GM23338 (cell line): ENCODE measurements at regions not wholly inside any gene's neighbourhood (a gene's known extent, or its start where the extent isn't known, plus 50 kb on each side); places are given as distances from the start of the nearest gene placed in this dataset.

Source experiments
- ATAC-seq: fragments of 200-7000 bp; cut with Tn5 transposase; 3 replicates; pipeline ENCODE4 v1.9.1; 2020
- DNase-seq: peaks from one replicate; pipeline ENCODE4 v3.0.0-alpha.2; 2015; ENCODE audit warnings: low spot score
- H2AFZ ChIP-seq: fragments of 200-600 bp; sonication (generic); 2 replicates; pipeline ENCODE4 v1.8.0; 2016; ENCODE audit warnings: antibody characterized with exemption, mild to moderate bottlenecking, moderate library complexity
- H3F3A ChIP-seq: fragments of 200-600 bp; sonication (generic); replicated peaks from 2 replicates; pipeline ENCODE4 v1.8.0; 2017; ENCODE audit warnings: antibody characterized with exemption, mixed run types, low read depth
- H3K27ac ChIP-seq: fragments of 200-600 bp; sonication (generic); 2 replicates; pipeline ENCODE4 v1.6.1; 2016; ENCODE audit warnings: low read depth
- H3K27me3 ChIP-seq: fragments of 200-600 bp; sonication (generic); 2 replicates; pipeline ENCODE4 v1.8.0; 2016; ENCODE audit warnings: mild to moderate bottlenecking, mixed run types, moderate library complexity; ENCODE audit not compliant: insufficient read depth
- H3K36me3 ChIP-seq: fragments of 200-600 bp; sonication (generic); 2 replicates; pipeline ENCODE4 v1.8.0; 2016; ENCODE audit warnings: mild to moderate bottlenecking; ENCODE audit not compliant: insufficient read depth
- H3K4me1 ChIP-seq: fragments of 200-600 bp; sonication (generic); 2 replicates; pipeline ENCODE4 v1.8.0; 2016; ENCODE audit warnings: mild to moderate bottlenecking, moderate library complexity; ENCODE audit not compliant: insufficient read depth
- H3K4me2 ChIP-seq: fragments of 200-600 bp; sonication (generic); 2 replicates; pipeline ENCODE4 v1.7.1; 2017; ENCODE audit warnings: mixed run types
- H3K4me3 ChIP-seq: fragments of 200-600 bp; sonication (generic); 2 replicates; pipeline ENCODE4 v1.6.1; 2016; ENCODE audit warnings: mixed run types
- H3K79me2 ChIP-seq: fragments of 200-600 bp; sonication (generic); replicated peaks from 2 replicates; pipeline ENCODE4 v1.8.0; 2017; ENCODE audit warnings: mild to moderate bottlenecking; ENCODE audit not compliant: insufficient read depth
- H3K9me2 ChIP-seq: fragments of 200-600 bp; sonication (generic); 2 replicates; pipeline ENCODE4 v1.8.0; 2017; ENCODE audit not compliant: insufficient read depth
- H4K20me1 ChIP-seq: fragments of 200-600 bp; sonication (generic); replicated peaks from 2 replicates; pipeline ENCODE4 v1.8.0; 2017; ENCODE audit warnings: mild to moderate bottlenecking; ENCODE audit not compliant: insufficient read depth
- H3K27ac Mint-ChIP-seq: 2 replicates; pipeline ENCODE4 v1.8.0; 2020; ENCODE audit warnings: inconsistent platforms, mild to moderate bottlenecking, moderate library complexity, mixed read lengths
- H3K27me3 Mint-ChIP-seq: 3 replicates; pipeline ENCODE4 v1.8.0; 2022; ENCODE audit warnings: low read depth, mild to moderate bottlenecking, moderate library complexity, mixed read lengths, inconsistent platforms; ENCODE audit not compliant: insufficient read depth, poor library complexity
- H3K36me3 Mint-ChIP-seq: 3 replicates; pipeline ENCODE4 v1.8.0; 2021; ENCODE audit warnings: low read depth, mild to moderate bottlenecking, inconsistent platforms, moderate library complexity, mixed read lengths
- H3K4me1 Mint-ChIP-seq: 3 replicates; pipeline ENCODE4 v1.8.0; 2020; ENCODE audit warnings: mild to moderate bottlenecking, inconsistent platforms, mixed read lengths
- H3K4me3 Mint-ChIP-seq: 3 replicates; pipeline ENCODE4 v1.8.0; 2021; ENCODE audit warnings: moderate library complexity, mild to moderate bottlenecking, inconsistent platforms, mixed read lengths
- H3K9me3 Mint-ChIP-seq: 3 replicates; pipeline ENCODE4 v1.8.0; 2020; ENCODE audit warnings: moderate library complexity, mild to moderate bottlenecking, inconsistent platforms, mixed read lengths
- CREB1 ChIP-seq: fragments of 250-450 bp; sonication (Bioruptor Pico); IDR thresholded peaks from 2 replicates; pipeline ENCODE4 v1.5.0; 2020; ENCODE audit warnings: low read depth, mild to moderate bottlenecking, moderate library complexity
- CTCF ChIP-seq, 2 experiments: fragments of 200-600 bp in 1 of 2; sonication (generic) in 1 of 2; conservative IDR thresholded peaks; 2 replicates each; pipeline versions ENCODE4 v1.5.1 to v1.6.1; 2016 to 2017; ENCODE audit warnings: antibody characterized with exemption in 2 of 2, low read depth in 2 of 2, mild to moderate bottlenecking in 2 of 2, moderate library complexity in 1 of 2
- ETS1 ChIP-seq: IDR thresholded peaks from 2 replicates; pipeline ENCODE4 v1.6.1; 2016; ENCODE audit warnings: antibody characterized with exemption
- EZH2phosphoT487 ChIP-seq: fragments of 200-600 bp; sonication (generic); IDR thresholded peaks from one replicate; pipeline ENCODE4 v1.8.1; 2018; ENCODE audit warnings: antibody characterized with exemption; ENCODE audit not compliant: unreplicated experiment
- JUNB ChIP-seq: IDR thresholded peaks from one replicate; pipeline ENCODE4 v1.6.1; 2016; ENCODE audit warnings: antibody characterized with exemption; ENCODE audit not compliant: unreplicated experiment
- NANOG ChIP-seq: IDR thresholded peaks from 2 replicates; pipeline ENCODE4 v1.6.1; 2016; ENCODE audit warnings: antibody characterized with exemption, borderline replicate concordance
- REST ChIP-seq: IDR thresholded peaks from one replicate; pipeline ENCODE4 v1.6.1; 2018; ENCODE audit warnings: antibody characterized with exemption; ENCODE audit not compliant: unreplicated experiment
- ZNF114 ChIP-seq: fragments of 250-450 bp; sonication (Bioruptor Pico); IDR thresholded peaks from 2 replicates; pipeline ENCODE4 v1.5.0; 2020; ENCODE audit warnings: mild to moderate bottlenecking, moderate library complexity
- ZNF331 ChIP-seq: fragments of 250-450 bp; sonication (Bioruptor Pico); IDR thresholded peaks from 2 replicates; pipeline ENCODE4 v1.5.0; 2020; ENCODE audit warnings: low read depth, mild to moderate bottlenecking, moderate library complexity

GRCh38 chr18:51340332-51340731, 142.9 kb upstream of the MEX3C start (continued):
- TF ChIP-seq CTCF (conservative IDR thresholded peaks at IDR 0.05; ENCODE audit: low read depth in 2 of 2) (no peak), EZH2phosphoT487 (no peak), ZNF331 (CRISPR knock-in tag) (no peak), ETS1 (no peak)

GRCh38 chr18:51342815-51343214, 145.3 kb upstream of the MEX3C start:
- Mint-ChIP-seq H3K9me3 (no peaks in the 10 kb centered on the region), H3K36me3 (no peaks in the 10 kb centered on the region), H3K27ac (no peak overlapping the region), H3K27me3 (peaks cover 2% of the 10 kb centered on the region), H3K4me3 (no peak overlapping the region), H3K4me1 (no peaks in the 10 kb centered on the region)
- Histone ChIP-seq H3K27ac (no peak overlapping the region), H3K36me3 (no peaks in the 10 kb centered on the region), H3K4me3 (no peak overlapping the region), H3K9me2 (no peaks in the 10 kb centered on the region), H2AFZ (no peak overlapping the region), H4K20me1 (no peaks in the 10 kb centered on the region), H3F3A (no peaks in the 10 kb centered on the region), H3K4me1 (no peaks in the 10 kb centered on the region), H3K79me2 (no peaks in the 10 kb centered on the region), H3K27me3 (no peaks in the 10 kb centered on the region), H3K4me2 (no peak overlapping the region)
- DNase-seq (no peak), ATAC-seq (no peak)
- no peak for TF ChIP-seq CTCF (conservative IDR thresholded peaks at IDR 0.05; ENCODE audit: low read depth in 2 of 2)
- TF ChIP-seq ZNF114 (CRISPR knock-in tag), result no peak
- no peak for TF ChIP-seq ZNF331 (CRISPR knock-in tag)
- TF ChIP-seq CREB1 (CRISPR knock-in tag), result no peak
- TF ChIP-seq ETS1, result no peak
- TF ChIP-seq NANOG, result no peak
- TF ChIP-seq EZH2phosphoT487, result no peak
- TF ChIP-seq JUNB, result no peak
- no peak for TF ChIP-seq REST
